Fibroblast of the aortic adventitia (primary cell): ENCODE measurements at regions not wholly inside any gene's neighbourhood (a gene's known extent, or its start where the extent isn't known, plus 50 kb on each side); places are given as distances from the start of the nearest gene placed in this dataset.

ENCODE experiments used
- DNase-seq: peaks from one replicate; pipeline ENCODE4 v3.0.0-alpha.2; 2010; ENCODE audit warnings: low read depth
- H3K4me3 ChIP-seq: 2 replicates; pipeline ENCODE4 v1.5.1; 2011; ENCODE audit warnings: low read depth, mild to moderate bottlenecking, control low read depth, low read length, moderate library complexity
- TF ChIP-seq, protein P1 (sequence below): IDR thresholded peaks from 2 replicates; pipeline ENCODE4 v1.5.1; 2011; ENCODE audit warnings: mild to moderate bottlenecking, low read length, control low read depth, inconsistent platforms; ENCODE audit not compliant: insufficient read depth

DNA sequence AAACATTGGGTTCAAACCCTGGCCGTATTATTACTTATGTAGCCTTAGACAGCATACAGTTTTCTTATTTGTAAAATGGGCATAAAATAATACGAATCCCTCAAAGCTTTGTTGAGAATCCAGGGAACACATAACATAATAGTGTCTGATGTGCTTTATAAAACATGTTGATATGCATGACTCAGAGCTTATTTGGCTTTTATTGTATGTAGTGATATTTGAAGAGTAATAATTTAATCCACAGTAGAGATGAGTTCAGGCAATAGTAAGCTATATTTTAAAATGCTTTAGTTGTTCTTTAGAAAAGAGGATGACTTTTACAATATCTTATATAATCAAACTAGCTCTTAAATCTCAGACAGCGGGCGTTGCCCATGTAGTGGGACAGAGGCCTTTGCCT, 176.4 kb downstream of the SIM1 start:
- no peak overlapping the region for H3K4me3 ChIP-seq
- no peak for DNase-seq
- TF ChIP-seq, protein P1, sequence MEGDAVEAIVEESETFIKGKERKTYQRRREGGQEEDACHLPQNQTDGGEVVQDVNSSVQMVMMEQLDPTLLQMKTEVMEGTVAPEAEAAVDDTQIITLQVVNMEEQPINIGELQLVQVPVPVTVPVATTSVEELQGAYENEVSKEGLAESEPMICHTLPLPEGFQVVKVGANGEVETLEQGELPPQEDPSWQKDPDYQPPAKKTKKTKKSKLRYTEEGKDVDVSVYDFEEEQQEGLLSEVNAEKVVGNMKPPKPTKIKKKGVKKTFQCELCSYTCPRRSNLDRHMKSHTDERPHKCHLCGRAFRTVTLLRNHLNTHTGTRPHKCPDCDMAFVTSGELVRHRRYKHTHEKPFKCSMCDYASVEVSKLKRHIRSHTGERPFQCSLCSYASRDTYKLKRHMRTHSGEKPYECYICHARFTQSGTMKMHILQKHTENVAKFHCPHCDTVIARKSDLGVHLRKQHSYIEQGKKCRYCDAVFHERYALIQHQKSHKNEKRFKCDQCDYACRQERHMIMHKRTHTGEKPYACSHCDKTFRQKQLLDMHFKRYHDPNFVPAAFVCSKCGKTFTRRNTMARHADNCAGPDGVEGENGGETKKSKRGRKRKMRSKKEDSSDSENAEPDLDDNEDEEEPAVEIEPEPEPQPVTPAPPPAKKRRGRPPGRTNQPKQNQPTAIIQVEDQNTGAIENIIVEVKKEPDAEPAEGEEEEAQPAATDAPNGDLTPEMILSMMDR: no peak

DNA sequence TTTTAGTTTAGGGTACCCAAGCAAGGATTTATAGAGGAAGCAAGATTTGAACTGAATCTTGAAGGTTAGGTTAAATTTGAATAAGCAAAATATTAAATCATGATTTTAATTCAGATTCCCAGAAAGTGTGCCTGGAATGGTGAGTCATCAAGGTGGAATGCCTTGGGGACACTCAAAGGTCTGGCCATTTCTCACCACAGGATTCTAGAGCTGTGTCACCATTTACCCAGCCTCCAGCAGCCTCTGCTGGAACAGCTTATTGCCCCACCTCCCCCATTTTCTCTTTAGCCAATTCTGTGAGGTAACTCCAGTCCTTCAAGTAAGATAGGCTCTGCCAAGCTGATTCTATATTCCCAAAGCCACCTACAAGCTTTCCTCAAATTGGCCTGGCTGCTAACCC, 181.4 kb downstream of the SIM1 start:
- TF ChIP-seq, protein P1: no peak
- peak; percentile 69 for DNase-seq
- H3K4me3 ChIP-seq: no peak overlapping the region

DNA sequence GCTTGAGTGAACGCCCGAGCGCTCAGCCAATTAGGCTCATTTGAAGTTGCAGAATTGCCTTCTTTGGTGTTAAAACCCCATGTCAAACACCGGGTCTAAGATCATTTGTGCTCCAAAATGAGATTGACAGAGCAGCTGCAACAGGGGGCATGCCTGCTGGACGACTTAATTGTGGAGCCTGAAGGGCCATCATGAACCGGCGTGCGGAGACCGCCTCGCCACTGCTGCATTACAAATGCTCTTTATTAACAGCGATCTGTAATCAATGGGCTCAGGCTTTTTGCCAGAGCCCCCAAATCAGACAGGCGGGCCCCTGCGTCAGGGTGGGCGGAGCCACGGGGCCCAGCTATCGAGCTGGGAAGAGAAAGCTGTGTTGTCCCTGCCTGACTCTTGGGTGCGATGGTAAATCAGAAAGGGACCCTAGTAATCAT, 183.2 kb downstream of the SIM1 start:
- TF ChIP-seq, protein P1: no peak
- no peak overlapping the region for H3K4me3 ChIP-seq
- DNase-seq: no peak

DNA sequence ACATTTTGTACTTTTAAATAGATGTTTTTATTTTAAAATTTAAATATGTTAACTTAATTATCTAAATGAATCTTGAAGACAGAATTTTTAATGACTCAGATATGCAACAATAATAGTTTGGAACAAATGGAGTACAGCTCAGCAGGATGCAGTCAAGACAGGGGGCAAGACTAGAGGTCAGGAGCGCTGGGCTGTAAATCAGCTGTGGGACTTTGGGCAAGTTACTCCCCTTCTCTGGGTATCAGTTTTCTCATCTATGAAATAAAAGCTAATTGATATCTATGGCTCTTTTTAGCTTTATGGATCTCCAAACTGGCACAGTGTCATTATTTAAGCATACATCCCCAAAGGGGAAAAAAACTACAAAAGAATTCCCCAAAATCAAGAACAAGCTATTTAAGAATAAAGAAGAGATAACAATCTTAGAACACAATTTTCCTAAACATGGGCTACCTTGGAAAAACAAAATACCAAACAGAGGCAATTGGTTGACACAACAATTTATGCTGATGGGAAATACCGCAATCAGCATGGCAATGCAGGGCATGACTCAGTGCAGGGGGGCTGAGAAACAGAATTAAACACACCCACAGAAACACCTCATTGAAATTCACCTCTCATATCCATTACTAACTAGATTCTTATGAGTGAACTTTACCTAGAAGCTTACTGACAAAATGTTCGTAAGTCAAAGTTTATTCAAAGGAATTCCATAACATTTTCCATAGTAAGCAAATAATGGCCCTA, 188.2 kb downstream of the SIM1 start:
- H3K4me3 ChIP-seq: no peak overlapping the region
- TF ChIP-seq, protein P1: no peak
- DNase-seq: no peak

DNA sequence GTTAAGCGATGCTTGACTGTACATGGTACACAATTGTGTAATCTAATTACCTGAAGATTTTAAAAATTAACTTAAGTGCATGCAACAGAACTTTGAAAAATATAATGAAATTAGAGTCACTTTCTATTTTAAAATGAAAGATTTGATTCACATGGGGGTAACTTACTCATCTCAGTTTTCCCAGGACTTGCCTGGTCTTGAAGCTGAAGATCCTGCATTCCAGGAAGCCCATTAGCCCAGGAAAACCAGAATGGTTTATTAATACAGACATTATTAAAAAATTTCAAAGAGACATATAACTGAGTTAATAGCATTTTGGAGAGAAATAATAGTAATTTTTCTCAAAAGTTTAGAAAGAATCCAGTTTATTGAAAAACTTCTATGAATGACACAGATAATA, 190.6 kb downstream of the SIM1 start:
- TF ChIP-seq, protein P1: no peak
- DNase-seq: no peak
- no peak overlapping the region for H3K4me3 ChIP-seq

DNA sequence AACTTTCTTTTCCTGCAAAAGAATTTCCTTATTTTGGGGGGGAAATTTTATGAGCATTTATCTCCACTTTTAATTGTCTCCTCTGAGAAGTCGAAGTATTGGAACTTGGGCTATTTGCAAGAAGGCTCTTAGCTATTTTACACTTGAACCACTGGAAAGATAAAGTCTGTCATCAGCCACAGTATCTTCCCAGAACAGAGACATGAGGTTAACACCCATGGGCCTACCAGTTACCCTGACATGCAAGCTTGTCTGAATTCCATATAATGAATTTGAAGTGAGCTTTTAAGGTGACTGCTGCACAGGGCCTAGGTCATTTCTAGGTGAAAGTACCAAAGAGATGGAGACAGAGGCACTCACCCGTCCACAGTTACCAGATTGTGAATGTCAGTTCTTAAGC, 193.1 kb downstream of the SIM1 start:
- no peak overlapping the region for H3K4me3 ChIP-seq
- no peak for DNase-seq
- TF ChIP-seq, protein P1: no peak

DNA sequence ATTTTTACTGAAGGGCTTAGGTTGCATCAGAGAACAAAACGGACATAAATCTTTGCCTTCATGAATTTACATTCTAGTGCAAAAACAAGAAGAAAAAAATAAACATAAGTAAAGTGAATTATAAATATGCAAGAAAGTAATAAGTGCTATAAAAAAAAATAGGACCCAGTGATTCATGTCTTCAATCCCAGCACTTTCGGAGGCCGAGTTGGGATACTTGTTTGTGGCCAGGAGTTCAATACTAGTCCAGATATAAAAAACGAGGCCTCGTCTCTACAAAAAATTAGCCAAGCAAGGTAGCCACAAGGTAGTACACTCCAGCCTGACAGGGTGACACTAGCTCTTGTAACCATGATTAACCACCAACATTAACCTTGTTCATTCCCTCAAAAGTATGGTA, 193.5 kb downstream of the SIM1 start:
- TF ChIP-seq, protein P1: no peak

More for the DNA sequence above, 193.5 kb downstream of the SIM1 start:
- no peak for DNase-seq
- H3K4me3 ChIP-seq: no peak overlapping the region
